Loucy (cell line): ENCODE measurements at regions not wholly inside any gene's neighbourhood (a gene's known extent, or its start where the extent isn't known, plus 50 kb on each side); places are given as distances from the start of the nearest gene placed in this dataset.

Source experiments
- H2AFZ ChIP-seq: fragments of 200-600 bp; sonication (generic); 2 replicates; pipeline ENCODE4 v1.6.0; 2016; ENCODE audit warnings: antibody characterized with exemption, mild to moderate bottlenecking, low read length, moderate library complexity
- H3F3A ChIP-seq: fragments of 200-600 bp; 2 replicates; pipeline ENCODE4 v1.6.0; 2016; ENCODE audit warnings: antibody characterized with exemption, low read depth, mild to moderate bottlenecking
- H3K27me3 ChIP-seq: fragments of 200-600 bp; sonication (generic); 2 replicates; pipeline ENCODE4 v1.6.1; 2014; ENCODE audit warnings: low read length, mild to moderate bottlenecking; ENCODE audit not compliant: insufficient read depth, poor library complexity, severe bottlenecking
- H3K36me3 ChIP-seq: fragments of 200-600 bp; sonication (generic); 2 replicates; pipeline ENCODE4 v1.6.1; 2016; ENCODE audit warnings: low read length; ENCODE audit not compliant: insufficient read depth
- H3K4me1 ChIP-seq: fragments of 200-600 bp; sonication (generic); 2 replicates; pipeline ENCODE4 v1.5.1; 2014; ENCODE audit warnings: low read length, mild to moderate bottlenecking; ENCODE audit not compliant: insufficient read depth, poor library complexity, severe bottlenecking
- H3K4me2 ChIP-seq: fragments of 200-600 bp; sonication (generic); 2 replicates; pipeline ENCODE4 v1.6.0; 2014; ENCODE audit warnings: antibody characterized with exemption, low read length, low read depth, mild to moderate bottlenecking; ENCODE audit not compliant: poor library complexity, severe bottlenecking
- H3K4me3 ChIP-seq: fragments of 200-600 bp; sonication (generic); 2 replicates; pipeline ENCODE4 v1.5.1; 2014; ENCODE audit warnings: low read length, mild to moderate bottlenecking, mixed read lengths; ENCODE audit not compliant: poor library complexity, severe bottlenecking
- H3K79me2 ChIP-seq: fragments of 200-600 bp; sonication (generic); 2 replicates; pipeline ENCODE4 v1.6.1; 2014; ENCODE audit warnings: low read length; ENCODE audit not compliant: insufficient read depth
- H3K9ac ChIP-seq: fragments of 200-600 bp; sonication (generic); 2 replicates; pipeline ENCODE4 v1.6.0; 2014; ENCODE audit warnings: mild to moderate bottlenecking, low read depth, low read length, moderate library complexity; ENCODE audit not compliant: poor library complexity, severe bottlenecking
- H3K9me2 ChIP-seq: fragments of 200-600 bp; sonication (generic); replicated peaks from 2 replicates; pipeline ENCODE4 v1.6.1; 2016; ENCODE audit warnings: low read depth, low read length, mixed read lengths
- H3K9me3 ChIP-seq: fragments of 200-600 bp; sonication (generic); 2 replicates; pipeline ENCODE4 v1.6.1; 2014; ENCODE audit warnings: mild to moderate bottlenecking, antibody characterized with exemption, low read length, low read depth; ENCODE audit not compliant: insufficient read depth
- H4K20me1 ChIP-seq: fragments of 200-600 bp; sonication (generic); 2 replicates; pipeline ENCODE4 v1.6.0; 2014; ENCODE audit warnings: antibody characterized with exemption, low read length, mild to moderate bottlenecking; ENCODE audit not compliant: insufficient read depth, poor library complexity, severe bottlenecking
- EZH2phosphoT487 ChIP-seq: fragments of 200-600 bp; IDR thresholded peaks from 2 replicates; pipeline ENCODE4 v1.6.1; 2018; ENCODE audit warnings: antibody characterized with exemption, mild to moderate bottlenecking, moderate library complexity, borderline replicate concordance
- TF ChIP-seq, protein P1 (sequence below): fragments of 200-600 bp; sonication (generic); conservative IDR thresholded peaks from 2 replicates; pipeline ENCODE4 v1.5.1; 2014; ENCODE audit warnings: mild to moderate bottlenecking, antibody characterized with exemption, low read length

DNA sequence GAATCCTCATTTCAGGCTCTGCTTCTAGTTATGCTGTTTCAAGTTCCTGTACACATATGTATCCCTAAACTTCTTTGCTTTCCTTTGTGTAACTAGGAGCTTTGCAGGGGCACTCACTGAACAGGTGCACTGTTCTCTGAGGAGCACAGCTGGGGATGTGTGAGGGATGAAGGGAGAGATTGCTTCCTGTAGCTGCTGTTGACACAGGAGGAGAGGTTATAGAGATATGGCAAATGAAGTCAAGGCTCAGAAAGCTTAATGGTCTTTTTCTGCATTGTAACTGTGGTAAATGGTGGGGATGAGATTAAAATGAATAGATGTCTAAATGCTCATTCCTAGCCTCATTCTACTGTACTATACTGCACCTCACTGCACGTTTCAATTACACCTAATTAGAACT, 454.3 kb downstream of the BTBD3 start:
- no peak overlapping the region for H2AFZ ChIP-seq
- H3K36me3 ChIP-seq: no peaks in the 10 kb centered on the region
- no peaks in the 10 kb centered on the region for H3K4me1 ChIP-seq
- H3K9me2 ChIP-seq: no peaks in the 10 kb centered on the region
- no peak overlapping the region for H3K4me3 ChIP-seq
- H3K79me2 ChIP-seq: no peaks in the 10 kb centered on the region
- TF ChIP-seq EZH2phosphoT487: no peak
- TF ChIP-seq, protein P1, sequence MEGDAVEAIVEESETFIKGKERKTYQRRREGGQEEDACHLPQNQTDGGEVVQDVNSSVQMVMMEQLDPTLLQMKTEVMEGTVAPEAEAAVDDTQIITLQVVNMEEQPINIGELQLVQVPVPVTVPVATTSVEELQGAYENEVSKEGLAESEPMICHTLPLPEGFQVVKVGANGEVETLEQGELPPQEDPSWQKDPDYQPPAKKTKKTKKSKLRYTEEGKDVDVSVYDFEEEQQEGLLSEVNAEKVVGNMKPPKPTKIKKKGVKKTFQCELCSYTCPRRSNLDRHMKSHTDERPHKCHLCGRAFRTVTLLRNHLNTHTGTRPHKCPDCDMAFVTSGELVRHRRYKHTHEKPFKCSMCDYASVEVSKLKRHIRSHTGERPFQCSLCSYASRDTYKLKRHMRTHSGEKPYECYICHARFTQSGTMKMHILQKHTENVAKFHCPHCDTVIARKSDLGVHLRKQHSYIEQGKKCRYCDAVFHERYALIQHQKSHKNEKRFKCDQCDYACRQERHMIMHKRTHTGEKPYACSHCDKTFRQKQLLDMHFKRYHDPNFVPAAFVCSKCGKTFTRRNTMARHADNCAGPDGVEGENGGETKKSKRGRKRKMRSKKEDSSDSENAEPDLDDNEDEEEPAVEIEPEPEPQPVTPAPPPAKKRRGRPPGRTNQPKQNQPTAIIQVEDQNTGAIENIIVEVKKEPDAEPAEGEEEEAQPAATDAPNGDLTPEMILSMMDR: no peak
- no peaks in the 10 kb centered on the region for H3F3A ChIP-seq
- H3K9me3 ChIP-seq: no peaks in the 10 kb centered on the region
- no peaks in the 10 kb centered on the region for H3K27me3 ChIP-seq
- H4K20me1 ChIP-seq: no peaks in the 10 kb centered on the region
- H3K4me2 ChIP-seq: no peak overlapping the region
- H3K9ac ChIP-seq: no peak overlapping the region

DNA sequence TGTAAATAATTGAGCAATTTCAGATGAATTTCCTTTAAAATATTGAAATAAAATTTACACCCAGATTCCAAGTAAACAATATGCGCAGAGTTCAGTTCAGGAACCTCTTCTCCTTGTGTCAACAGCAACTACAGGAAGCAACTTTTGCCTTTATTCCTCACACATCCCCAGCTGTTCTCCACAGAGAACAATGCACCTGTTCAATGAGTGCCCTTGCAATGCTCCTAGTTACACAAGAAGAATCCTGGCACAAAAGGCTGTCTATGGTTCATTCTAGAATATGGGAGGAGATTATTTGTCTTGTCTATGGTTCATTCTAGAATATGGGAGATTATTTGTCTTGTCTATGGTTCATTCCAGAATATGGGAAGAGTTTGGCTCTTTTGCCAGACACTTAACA, 454.9 kb downstream of the BTBD3 start:
- H3K79me2 ChIP-seq: no peaks in the 10 kb centered on the region
- H3K4me1 ChIP-seq: no peaks in the 10 kb centered on the region
- H2AFZ ChIP-seq: no peak overlapping the region
- H3K4me3 ChIP-seq: no peak overlapping the region
- no peaks in the 10 kb centered on the region for H3K9me2 ChIP-seq
- H3F3A ChIP-seq: no peaks in the 10 kb centered on the region
- no peaks in the 10 kb centered on the region for H3K9me3 ChIP-seq
- H4K20me1 ChIP-seq: no peaks in the 10 kb centered on the region
- H3K36me3 ChIP-seq: no peaks in the 10 kb centered on the region
- no peak overlapping the region for H3K4me2 ChIP-seq
- TF ChIP-seq EZH2phosphoT487: no peak
- TF ChIP-seq, protein P1: no peak
- no peaks in the 10 kb centered on the region for H3K27me3 ChIP-seq
- H3K9ac ChIP-seq: no peak overlapping the region

DNA sequence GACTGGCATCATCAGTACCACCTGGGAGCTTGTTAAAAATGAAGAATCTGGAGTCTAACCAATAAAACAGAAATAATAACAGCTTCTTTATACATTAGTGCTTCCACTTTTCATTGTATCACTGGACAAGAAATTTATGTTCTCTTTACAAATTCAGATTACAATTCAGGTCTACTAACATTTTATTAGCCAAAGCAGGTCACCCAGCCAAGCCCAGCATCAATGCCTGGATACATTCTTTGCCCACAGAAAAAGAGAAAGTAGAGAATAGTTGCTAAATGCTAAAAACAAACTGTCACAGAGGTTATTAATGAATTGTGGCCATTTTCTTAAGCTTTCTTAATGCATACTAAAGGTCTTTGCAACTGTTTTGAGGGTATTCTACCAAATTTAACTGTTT, 458.3 kb downstream of the BTBD3 start:
- Histone ChIP-seq H3K9ac (no peak overlapping the region), H3F3A (no peaks in the 10 kb centered on the region), H3K9me2 (no peaks in the 10 kb centered on the region), H4K20me1 (no peaks in the 10 kb centered on the region), H2AFZ (no peak overlapping the region), H3K4me1 (no peaks in the 10 kb centered on the region), H3K9me3 (no peaks in the 10 kb centered on the region), H3K27me3 (no peaks in the 10 kb centered on the region), H3K36me3 (no peaks in the 10 kb centered on the region), H3K4me3 (no peak overlapping the region), H3K4me2 (no peak overlapping the region), H3K79me2 (no peaks in the 10 kb centered on the region)
- TF ChIP-seq, protein P1: no peak
